NCI-H69 (cell line): ENCODE measurements at regions not wholly inside any gene's neighbourhood (a gene's known extent, or its start where the extent isn't known, plus 50 kb on each side); places are given as distances from the start of the nearest gene placed in this dataset.
A peak's percentile ranks its signal among the peaks of the same experiment; 100 is the strongest.
"Not testable (repeated sequence)": the region's sequence is repeated elsewhere in the genome, so short reads cannot be mapped to it uniquely, and the experiment has no call there.

Experiments
- DNase-seq: peaks from one replicate; lab custom pipeline; 2025; lab: John Stamatoyannopoulos, UW

GRCh38 chr12:5308996-5309395 is 122.9 kb upstream of the NTF3 start:
- DNase-seq: no peak

- peak; percentile 91 for DNase-seq
These were observed 122.3 kb upstream of the NTF3 start for GRCh38 chr12:5309654-5310053.

DNA sequence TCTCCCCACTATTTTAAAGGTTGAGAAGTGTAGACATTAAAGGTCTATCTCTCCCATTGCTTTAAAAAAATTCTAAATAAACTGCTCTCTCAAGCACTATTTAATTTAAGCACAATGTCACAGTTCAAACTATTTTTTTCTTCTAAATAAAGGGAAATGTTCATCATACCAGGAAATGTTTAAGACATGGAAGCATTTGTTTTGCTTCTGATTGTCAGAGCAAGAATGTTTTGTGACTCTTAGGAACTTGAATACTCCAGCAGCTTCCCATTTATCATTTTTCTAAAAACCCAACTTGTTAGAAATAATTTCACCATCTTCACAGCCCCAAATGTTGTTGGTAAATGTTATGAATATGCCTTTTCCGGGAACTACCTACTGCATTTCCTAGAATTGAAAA is 121.8 kb upstream of the NTF3 start:
- DNase-seq: no peak

- no peak for DNase-seq
These were observed 114.4 kb upstream of the NTF3 start for GRCh38 chr12:5317556-5317955.

GRCh38 chr12:5318874-5319273 is 113.0 kb upstream of the NTF3 start:
- DNase-seq: no peak

- peak; percentile 77 for DNase-seq
These were observed 103.0 kb upstream of the NTF3 start for GRCh38 chr12:5328669-5329517.

- DNase-seq: no peak
These were observed 99.4 kb upstream of the NTF3 start for GRCh38 chr12:5332551-5332950.

DNA sequence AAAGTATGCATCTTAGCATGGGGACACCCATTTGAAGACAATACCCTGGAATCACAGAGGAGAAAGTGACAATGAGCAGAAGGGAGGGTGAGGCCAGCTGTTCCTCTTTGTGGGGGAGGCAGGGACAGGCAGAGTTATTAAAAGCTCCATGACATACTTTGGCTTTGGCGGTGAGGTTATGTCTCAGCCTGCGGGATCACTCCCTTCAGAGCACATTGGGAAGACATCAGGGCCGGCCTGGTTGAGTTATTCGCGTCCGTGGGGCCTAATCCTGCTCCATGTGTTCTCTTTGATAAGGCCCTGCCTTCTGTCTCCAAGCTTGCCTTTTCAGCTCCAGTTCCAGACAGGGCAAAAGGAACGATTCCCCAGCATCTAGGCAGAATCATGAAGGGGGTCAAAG is 98.8 kb upstream of the NTF3 start:
- DNase-seq: no peak

GRCh38 chr12:5335069-5335468 is 96.8 kb upstream of the NTF3 start:
- peak; percentile 24 for DNase-seq

- DNase-seq: not testable (repeated sequence)
These were observed 90.8 kb upstream of the NTF3 start for GRCh38 chr12:5341086-5341485.

GRCh38 chr12:5343711-5344110 is 88.2 kb upstream of the NTF3 start:
- DNase-seq: no peak

DNA sequence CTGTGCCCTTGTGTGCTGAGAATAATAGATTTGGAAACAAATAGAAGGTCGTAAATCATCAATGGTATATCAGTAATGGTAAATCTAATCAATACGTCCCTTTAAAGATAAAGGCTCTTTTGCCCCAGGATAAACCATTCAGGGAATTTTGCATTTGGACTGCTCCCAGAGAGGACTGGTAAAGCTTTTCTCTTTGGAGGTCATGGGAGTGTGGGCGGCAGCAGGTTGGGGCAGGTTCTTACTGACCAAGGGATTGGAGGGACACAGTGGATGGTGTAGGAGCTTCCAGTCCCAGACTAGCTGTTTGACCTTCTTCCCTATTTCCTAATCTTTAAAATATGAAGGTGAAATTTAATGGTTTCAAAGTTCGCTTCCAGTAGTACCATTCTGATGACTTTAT is 87.8 kb upstream of the NTF3 start:
- no peak for DNase-seq

DNA sequence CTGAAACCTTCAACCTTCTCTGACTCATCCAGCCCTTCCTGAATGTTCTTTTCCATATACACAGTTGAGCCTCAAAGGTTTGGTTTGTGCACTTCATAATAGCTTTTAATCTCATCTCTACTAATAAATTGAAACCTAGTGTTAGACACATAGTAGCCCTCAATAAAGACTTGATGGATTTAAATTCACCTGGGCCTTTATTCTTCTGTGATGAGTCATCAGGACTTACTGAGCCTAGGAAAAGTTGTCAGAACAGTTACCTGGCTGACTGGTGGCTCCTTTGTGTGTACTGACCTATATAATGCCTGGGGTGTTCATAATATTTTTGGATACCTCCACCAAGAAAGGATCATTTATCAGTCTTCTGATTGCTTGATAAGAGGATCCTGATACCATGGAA is 86.4 kb upstream of the NTF3 start:
- DNase-seq: no peak

DNA sequence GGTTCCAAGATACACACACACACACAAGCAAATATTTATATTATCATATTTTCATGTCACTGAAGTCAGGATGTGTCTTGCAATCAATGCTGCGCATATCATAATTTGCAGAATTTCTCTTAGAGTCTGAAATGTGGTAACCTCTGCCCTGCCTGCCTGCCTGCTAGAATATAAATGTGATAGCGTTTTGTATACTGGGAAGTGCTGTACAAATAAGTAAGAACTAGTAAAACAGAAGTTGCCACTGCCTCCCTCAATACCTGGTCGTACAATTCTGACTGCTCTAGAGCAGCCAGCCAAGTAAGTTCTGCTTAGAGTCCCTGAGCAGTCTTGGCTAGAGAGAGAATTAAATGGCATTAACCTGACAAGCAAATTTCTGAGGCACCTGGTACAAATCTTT is 83.9 kb upstream of the NTF3 start:
- DNase-seq: no peak

DNA sequence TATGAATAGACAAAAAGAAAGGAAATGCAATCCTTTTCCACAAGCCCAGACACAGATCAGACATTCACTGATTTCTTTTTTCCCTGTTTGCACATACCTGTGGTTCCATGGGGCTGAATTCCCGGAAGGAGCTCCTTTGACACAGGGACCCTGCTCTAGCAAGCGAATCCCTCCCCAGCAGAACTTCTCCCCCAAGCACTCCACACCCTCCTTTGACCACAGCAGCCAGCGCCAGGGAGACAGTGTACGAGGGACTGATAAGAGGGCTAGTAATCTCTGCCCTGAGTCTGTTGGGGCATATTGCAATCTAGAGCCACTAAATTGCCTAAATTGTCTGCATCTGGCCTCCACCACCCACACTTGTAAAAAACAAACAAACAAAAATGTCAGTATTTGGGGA is 83.4 kb upstream of the NTF3 start:
- DNase-seq: no peak

DNA sequence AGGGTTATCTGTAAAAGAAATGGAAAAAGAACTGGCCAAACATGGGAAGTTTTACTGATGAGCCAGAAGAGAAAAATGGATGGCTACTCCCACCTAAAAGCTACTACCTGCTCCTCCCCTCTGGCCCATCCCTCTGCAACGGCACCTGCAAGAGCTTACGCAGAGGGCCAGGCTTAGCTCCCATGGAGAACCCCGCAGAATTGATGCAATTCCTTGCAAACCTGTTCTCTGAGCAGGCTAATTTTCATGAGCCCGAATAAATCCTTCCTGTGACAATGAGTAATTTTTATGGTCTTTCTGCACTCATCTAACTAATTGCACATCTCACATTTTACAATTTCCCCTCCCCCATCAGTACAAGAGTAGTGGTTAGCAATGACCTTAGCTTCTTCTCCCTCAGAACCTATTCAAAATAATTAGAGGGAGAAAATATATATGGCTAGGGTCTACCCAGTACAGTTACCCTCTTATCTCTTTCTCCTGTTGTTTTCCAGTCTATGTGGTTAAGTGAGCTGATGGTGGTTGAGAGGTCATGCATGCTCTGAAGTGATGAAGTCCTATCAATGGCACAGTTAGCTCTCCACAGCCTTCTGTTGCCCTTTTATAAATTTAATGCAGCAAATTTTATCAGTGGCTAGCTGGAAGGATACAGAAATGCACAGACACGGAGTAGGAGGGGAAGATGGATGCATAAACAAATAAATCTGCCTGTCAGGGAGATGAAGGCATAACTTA is 67.7 kb upstream of the NTF3 start:
- DNase-seq: peak; percentile 66

DNA sequence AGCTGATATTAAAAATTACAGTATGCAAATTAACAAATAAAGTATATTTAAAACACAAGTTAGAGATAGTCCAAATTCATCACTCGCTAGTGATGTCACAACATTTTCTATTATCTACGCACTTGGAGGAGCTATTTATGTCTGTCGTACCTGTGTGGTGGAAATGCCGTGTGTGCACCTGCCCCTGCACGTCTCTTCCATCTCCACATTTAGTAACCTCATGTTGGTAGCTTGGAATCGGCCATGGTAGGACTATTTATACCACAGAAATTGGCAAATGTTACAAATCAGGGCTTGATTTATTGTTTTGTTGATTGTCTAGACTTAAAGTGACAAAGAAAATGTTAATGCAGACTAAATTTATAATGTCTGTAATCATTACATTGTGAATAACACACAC is 62.6 kb upstream of the NTF3 start:
- no peak for DNase-seq

DNA sequence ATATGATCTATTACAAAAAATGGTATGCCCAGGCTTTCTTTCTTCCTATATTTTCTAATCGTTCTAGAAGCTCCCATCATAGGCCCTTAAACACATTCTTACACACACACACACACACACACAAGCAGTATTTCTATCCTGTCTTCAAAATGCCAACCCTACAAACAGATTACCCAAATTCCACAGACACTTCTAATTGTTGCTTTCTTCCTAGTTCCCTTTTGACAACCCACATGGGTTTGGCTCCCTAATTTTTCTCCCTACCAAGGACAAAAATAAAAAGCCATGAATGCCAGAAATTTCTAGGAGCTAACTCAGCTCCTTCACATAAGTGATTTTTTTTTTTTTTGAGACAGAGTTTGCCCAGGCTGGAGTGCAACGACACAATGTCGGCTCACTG is 60.3 kb upstream of the NTF3 start:
- no peak for DNase-seq

GRCh38 chr12:5374713-5375112 is 57.2 kb upstream of the NTF3 start:
- DNase-seq: no peak

DNA sequence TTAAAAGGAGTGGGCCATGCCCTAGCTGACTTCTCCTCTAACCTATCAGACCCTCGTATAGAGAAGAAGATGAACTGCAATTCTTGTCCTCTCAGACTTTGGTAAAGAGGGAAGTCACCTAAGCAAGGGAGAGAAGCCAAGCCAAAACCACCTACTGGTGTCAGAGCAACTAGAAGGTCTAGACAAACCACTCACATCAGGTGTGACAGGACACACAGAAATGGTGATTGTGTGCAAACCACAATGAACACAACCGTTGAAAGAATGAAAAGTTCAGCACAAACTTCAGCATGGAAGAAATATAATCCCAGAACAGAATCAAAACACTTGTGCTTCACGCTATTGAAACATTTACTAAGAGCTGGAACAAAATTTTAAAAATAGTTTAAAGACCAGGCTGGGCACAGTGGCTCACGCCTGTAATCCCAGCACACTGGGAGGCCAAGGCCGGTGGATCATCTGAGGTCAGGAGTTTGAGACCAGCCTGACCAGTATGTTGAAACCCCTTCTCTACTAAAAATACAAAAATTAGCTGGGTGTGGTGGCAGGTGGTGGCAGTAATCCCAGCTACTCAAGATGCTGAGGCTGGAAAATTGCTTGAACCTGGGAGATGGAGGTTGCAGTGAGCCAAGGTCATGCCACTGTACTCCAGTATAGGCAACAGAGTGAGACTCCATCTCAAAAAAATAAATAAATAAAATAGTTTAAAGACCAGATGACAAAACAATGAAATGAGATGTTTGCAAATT is 56.2 kb upstream of the NTF3 start:
- DNase-seq: peak; percentile 5

DNA sequence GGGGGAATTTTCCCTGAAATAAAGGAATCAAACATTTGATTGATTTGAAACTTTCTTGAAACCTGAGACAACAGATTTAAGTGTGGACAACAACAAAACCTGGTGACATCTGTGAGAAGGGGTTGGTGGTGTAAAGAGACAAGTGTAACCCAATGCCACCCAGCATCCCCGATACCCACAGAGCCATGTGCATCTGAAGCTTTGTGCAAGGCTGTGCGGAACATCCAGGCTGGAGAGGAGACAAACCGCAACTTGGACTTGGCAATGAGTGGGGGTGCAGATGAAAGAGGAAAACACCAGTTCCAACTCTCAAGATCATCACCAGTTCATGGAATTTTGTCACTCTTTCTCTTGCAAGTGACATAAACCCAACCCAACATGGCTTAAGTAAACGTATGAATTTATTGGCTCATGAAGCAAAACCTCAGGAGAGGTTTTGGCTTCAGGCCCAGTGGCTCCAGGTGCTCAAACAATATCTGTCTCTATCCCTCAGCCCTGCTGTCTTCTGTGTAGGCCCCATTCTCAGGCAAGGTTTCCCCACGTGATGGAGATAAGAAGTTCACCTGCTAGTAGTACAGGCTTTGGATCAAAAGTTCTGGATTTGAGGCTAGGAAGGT is 55.2 kb upstream of the NTF3 start:
- DNase-seq: peak; percentile 97

GRCh38 chr12:5377997-5378592 is 53.8 kb upstream of the NTF3 start:
- peak; percentile 79 for DNase-seq
